H1 (cell line): ENCODE measurements at regions not wholly inside any gene's neighbourhood (a gene's known extent, or its start where the extent isn't known, plus 50 kb on each side); places are given as distances from the start of the nearest gene placed in this dataset.

Experiments
- CTCF ChIA-PET: fragments of 300-600 bp; sonication (Branson Sonifier 250); formaldehyde crosslinking; loops from one replicate; lab custom pipeline; 2021; ENCODE audit not compliant: partially characterized antibody; lab: Charles Lee
- POLR2A ChIA-PET: fragments of 300-600 bp; sonication (Branson Sonifier 250); formaldehyde crosslinking; loops from one replicate; lab custom pipeline; 2021; ENCODE audit warnings: inconsistent platforms; ENCODE audit not compliant: partially characterized antibody; lab: Charles Lee
- DNase-seq, 2 experiments: peaks; one replicate each; pipeline versions ENCODE4 v3.0.0 to v3.0.0-alpha.2; 2010 to 2022; ENCODE audit warnings: low spot score in 2 of 2, low read depth in 1 of 2, mixed read lengths in 1 of 2
- FAIRE-seq: peaks from 2 replicates; lab custom pipeline; 2011; peaks lifted over from hg19 to GRCh38; lab: Jason Lieb, UNC
- H2AFZ ChIP-seq: 2 replicates; pipeline ENCODE4 v1.8.1; 2012; ENCODE audit warnings: low read length, inconsistent platforms
- H2AK5ac ChIP-seq: 2 replicates; pipeline ENCODE4 v1.6.1; 2013; ENCODE audit warnings: low read depth, low read length
- H2BK120ac ChIP-seq: replicated peaks from 2 replicates; pipeline ENCODE3; 2013; ENCODE audit warnings: low read depth, low read length, inconsistent platforms
- H2BK12ac ChIP-seq: 2 replicates; pipeline ENCODE4 v1.6.1; 2013; ENCODE audit warnings: low read depth, low read length
- H2BK15ac ChIP-seq: 2 replicates; pipeline ENCODE4 v1.6.1; 2013; ENCODE audit warnings: low read length
- H2BK20ac ChIP-seq: 2 replicates; pipeline ENCODE4 v1.6.1; 2013; ENCODE audit warnings: low read length
- H2BK5ac ChIP-seq: 2 replicates; pipeline ENCODE4 v1.6.1; 2013; ENCODE audit warnings: low read depth, low read length
- H3K14ac ChIP-seq: 2 replicates; pipeline ENCODE4 v1.6.1; 2013; ENCODE audit warnings: inconsistent platforms; ENCODE audit not compliant: insufficient read length
- H3K18ac ChIP-seq: 2 replicates; pipeline ENCODE4 v1.6.1; 2013; ENCODE audit warnings: low read length; ENCODE audit errors: extremely low read depth
- H3K23ac ChIP-seq: 2 replicates; pipeline ENCODE4 v1.6.1; 2013; ENCODE audit warnings: inconsistent platforms; ENCODE audit not compliant: insufficient read length
- H3K23me2 ChIP-seq: 2 replicates; pipeline ENCODE4 v1.6.1; 2013; ENCODE audit warnings: low read depth, low read length
- H3K27ac ChIP-seq: 2 replicates; pipeline ENCODE4 v1.6.1; 2011; ENCODE audit warnings: low read depth, low read length, inconsistent platforms
- H3K27me3 ChIP-seq, 4 experiments: replicated peaks in 1 of 4; 1 replicate in 1 of 4; 2 replicates in 3 of 4; pipeline versions ENCODE4 v1.6.1 to v1.8.1; 2011 to 2013; ENCODE audit warnings: low read length in 3 of 4, mild to moderate bottlenecking in 3 of 4, inconsistent platforms in 2 of 4, mixed read lengths in 2 of 4, moderate library complexity in 1 of 4; ENCODE audit not compliant: control insufficient read depth in 3 of 4, insufficient read depth in 3 of 4; ENCODE audit errors: extremely low read depth in 1 of 4
- H3K36me3 ChIP-seq, 4 experiments: 2 replicates each; pipeline versions ENCODE4 v1.6.1 to v1.8.1; 2011 to 2013; ENCODE audit warnings: mild to moderate bottlenecking in 4 of 4, low read length in 3 of 4, moderate library complexity in 2 of 4, control low read depth in 1 of 4, inconsistent platforms in 1 of 4; ENCODE audit not compliant: insufficient read depth in 4 of 4, control insufficient read depth in 2 of 4
- H3K4ac ChIP-seq: replicated peaks from 2 replicates; pipeline ENCODE3; 2013; ENCODE audit warnings: low read length, low read depth, mixed read lengths, inconsistent platforms; ENCODE audit not compliant: insufficient read length
- H3K4me1 ChIP-seq, 4 experiments: replicated peaks in 1 of 4; 1 replicate in 1 of 4; 2 replicates in 3 of 4; pipeline versions ENCODE4 v1.6.1 to v1.8.1; 2011 to 2013; ENCODE audit warnings: low read length in 3 of 4, inconsistent platforms in 2 of 4, mixed read lengths in 1 of 4; ENCODE audit not compliant: insufficient read depth in 4 of 4, control insufficient read depth in 3 of 4
- H3K4me2 ChIP-seq, 2 experiments: 2 replicates each; pipeline versions ENCODE4 v1.6.1 to v1.8.1; 2011 to 2013; ENCODE audit warnings: low read depth in 2 of 2, low read length in 2 of 2, control low read depth in 1 of 2, inconsistent platforms in 1 of 2, mild to moderate bottlenecking in 1 of 2; ENCODE audit not compliant: insufficient read depth in 1 of 2
- H3K4me3 ChIP-seq, 4 experiments: fragments of 200-600, 300-600 bp in 1 of 4; sonication (generic), shearing (Covaris generic), sonication (Bioruptor Twin) in 1 of 4; 2 replicates each; pipeline versions ENCODE4 v1.5.1 to v1.8.1; 2011 to 2016; ENCODE audit warnings: low read length in 4 of 4, low read depth in 3 of 4, control low read depth in 2 of 4, inconsistent platforms in 2 of 4, mild to moderate bottlenecking in 2 of 4, mixed read lengths in 1 of 4, moderate library complexity in 1 of 4; ENCODE audit not compliant: insufficient read depth in 2 of 4; ENCODE audit errors: extremely low read depth in 1 of 4
- H3K56ac ChIP-seq: replicated peaks from 2 replicates; pipeline ENCODE3; 2013; ENCODE audit warnings: low read depth, mild to moderate bottlenecking, mixed read lengths, low read length, inconsistent platforms; ENCODE audit not compliant: insufficient read length
- H3K79me1 ChIP-seq: 2 replicates; pipeline ENCODE4 v1.6.1; 2013; ENCODE audit warnings: low read depth, low read length, control low read depth
- H3K79me2 ChIP-seq, 2 experiments: 2 replicates each; pipeline versions ENCODE4 v1.6.1 to v1.8.1; 2012 to 2013; ENCODE audit warnings: low read length in 2 of 2, mild to moderate bottlenecking in 2 of 2, inconsistent platforms in 1 of 2; ENCODE audit not compliant: insufficient read depth in 2 of 2, control insufficient read depth in 1 of 2
- H3K9ac ChIP-seq, 4 experiments: replicated peaks in 1 of 4; 1 replicate in 1 of 4; 2 replicates in 3 of 4; pipeline versions ENCODE4 v1.6.1 to v1.8.1; 2011 to 2013; ENCODE audit warnings: low read depth in 3 of 4, low read length in 3 of 4, control low read depth in 2 of 4, mild to moderate bottlenecking in 2 of 4, moderate library complexity in 2 of 4, inconsistent platforms in 1 of 4; ENCODE audit errors: extremely low read depth in 1 of 4
- H3K9me3 ChIP-seq, 2 experiments: 2 replicates each; pipeline versions ENCODE4 v1.6.1 to v1.8.1; 2012 to 2013; ENCODE audit warnings: mild to moderate bottlenecking in 2 of 2, moderate library complexity in 2 of 2, control low read depth in 1 of 2, inconsistent platforms in 1 of 2, low read depth in 1 of 2, low read length in 1 of 2, mixed read lengths in 1 of 2; ENCODE audit not compliant: insufficient read depth in 2 of 2
- H4K20me1 ChIP-seq, 2 experiments: replicated peaks in 1 of 2; 2 replicates each; pipeline versions ENCODE3 to v1.8.1; 2011 to 2013; ENCODE audit warnings: inconsistent platforms in 2 of 2, low read length in 2 of 2, mild to moderate bottlenecking in 1 of 2; ENCODE audit not compliant: insufficient read depth in 2 of 2, control insufficient read depth in 1 of 2
- H4K5ac ChIP-seq: 2 replicates; pipeline ENCODE4 v1.6.1; 2013; ENCODE audit warnings: low read length, low read depth, mixed read lengths, inconsistent platforms; ENCODE audit not compliant: insufficient read length
- H4K8ac ChIP-seq: 2 replicates; pipeline ENCODE4 v1.8.0; 2013; ENCODE audit warnings: mild to moderate bottlenecking, moderate library complexity, low read length, inconsistent platforms; ENCODE audit not compliant: insufficient read depth; ENCODE audit errors: extremely low read depth
- H4K91ac ChIP-seq: replicated peaks from 2 replicates; pipeline ENCODE3; 2013; ENCODE audit warnings: low read length, mixed read lengths, inconsistent platforms; ENCODE audit not compliant: insufficient read length
- CEBPB ChIP-seq: IDR thresholded peaks from 2 replicates; pipeline ENCODE4 v1.6.1; 2012; ENCODE audit warnings: low read depth, low read length
- CHD2 ChIP-seq: IDR thresholded peaks from 2 replicates; pipeline ENCODE4 v1.6.1; 2012; ENCODE audit warnings: low read length, improper control_type of control experiment
- EP300 ChIP-seq, 2 experiments: IDR thresholded peaks; 1 replicate in 1 of 2; 2 replicates in 1 of 2; pipeline ENCODE4 v1.6.1; 2011 to 2012; ENCODE audit warnings: low read depth in 2 of 2, low read length in 2 of 2, mild to moderate bottlenecking in 2 of 2, borderline replicate concordance in 1 of 2, inconsistent platforms in 1 of 2, moderate library complexity in 1 of 2
- EZH2 ChIP-seq: fragments of 200-600 bp; sonication (generic); IDR thresholded peaks from 2 replicates; pipeline ENCODE4 v1.7.1; 2012; ENCODE audit warnings: low read depth, mild to moderate bottlenecking, moderate library complexity, low read length, inconsistent platforms; ENCODE audit not compliant: severe bottlenecking
- GABPA ChIP-seq: IDR thresholded peaks from 2 replicates; pipeline ENCODE4 v1.6.1; 2011; ENCODE audit warnings: mild to moderate bottlenecking, low read length, moderate library complexity, borderline replicate concordance; ENCODE audit not compliant: insufficient read depth
- GTF2F1 ChIP-seq: IDR thresholded peaks from 2 replicates; pipeline ENCODE4 v1.6.1; 2012; ENCODE audit warnings: low read depth, low read length, improper control_type of control experiment, borderline replicate concordance
- JUND ChIP-seq: IDR thresholded peaks from 2 replicates; pipeline ENCODE4 v1.6.1; 2011; ENCODE audit warnings: mild to moderate bottlenecking, improper control_type of control experiment, low read length
- NANOG ChIP-seq: IDR thresholded peaks from 2 replicates; pipeline ENCODE4 v1.6.1; 2011; ENCODE audit warnings: low read length, low read depth, mild to moderate bottlenecking, inconsistent platforms; ENCODE audit not compliant: insufficient read depth, poor library complexity, severe bottlenecking
- POLR2A ChIP-seq, 2 experiments: IDR thresholded peaks; 1 replicate in 1 of 2; 2 replicates in 1 of 2; pipeline ENCODE4 v1.6.1; 2011; ENCODE audit warnings: low read depth in 2 of 2, low read length in 2 of 2, mild to moderate bottlenecking in 2 of 2; ENCODE audit errors: control extremely low read depth in 1 of 2
- POU5F1 ChIP-seq: IDR thresholded peaks from 2 replicates; pipeline ENCODE4 v1.6.1; 2011; ENCODE audit warnings: low read depth, mild to moderate bottlenecking, low read length, moderate library complexity
- SIRT6 ChIP-seq: IDR thresholded peaks from one replicate; pipeline ENCODE4 v1.7.1; 2012; ENCODE audit warnings: low read length, inconsistent platforms
- SIX5 ChIP-seq: IDR thresholded peaks from 2 replicates; pipeline ENCODE4 v1.6.1; 2011; ENCODE audit warnings: mild to moderate bottlenecking, low read depth, low read length
- YY1 ChIP-seq: IDR thresholded peaks from 2 replicates; pipeline ENCODE4 v1.6.1; 2011; ENCODE audit warnings: low read depth, mild to moderate bottlenecking, low read length
- ZNF274 ChIP-seq: IDR thresholded peaks from 2 replicates; pipeline ENCODE4 v1.7.0; 2012; ENCODE audit warnings: low read length, borderline replicate concordance; ENCODE audit errors: extremely low read depth
- WGBS, 2 experiments: shearing (Covaris generic) in 1 of 2; methylation state at CpG; one replicate each; pipeline versions ENCODE4 v1.1.6 to v1.1.7; 2013 to 2015; ENCODE audit warnings: low lambda C conversion rate in 2 of 2, mixed read lengths in 2 of 2, inconsistent platforms in 1 of 2, low coverage in 1 of 2, missing lambda C conversion rate in 1 of 2; ENCODE audit not compliant: insufficient replicate concordance in 2 of 2, insufficient coverage in 1 of 2, insufficient read length in 1 of 2; ENCODE audit errors: extremely low coverage in 1 of 2, missing lambda C conversion rate in 1 of 2; 5-methylcytosine and 5-hydroxymethylcytosine counted together
- TF ChIP-seq, protein P1 (sequence below): IDR thresholded peaks from 2 replicates; pipeline ENCODE4 v1.6.1; 2011; ENCODE audit warnings: low read depth, mild to moderate bottlenecking, low read length; ENCODE audit not compliant: insufficient read depth

GRCh38 chr6:56745081-56745480, 102.4 kb upstream of the DST start:
- Histone ChIP-seq H3K14ac (no peak overlapping the region), H2AFZ (no peak overlapping the region), H3K79me2 (peaks cover 4 to 99% of the 10 kb centered on the region in 2 experiments), H3K36me3 (no peaks in the 10 kb centered on the region), H2BK15ac (no peak overlapping the region), H3K27ac (no peak overlapping the region), H3K18ac (no peak overlapping the region), H3K79me1 (no peaks in the 10 kb centered on the region), H3K4ac (no peak overlapping the region), H3K4me2 (no peak overlapping the region), H2AK5ac (no peak overlapping the region), H2BK5ac (no peak overlapping the region), H3K9me3 (no peaks in the 10 kb centered on the region), H3K27me3 (no peaks in the 10 kb centered on the region), H4K20me1 (peaks cover 0 to 2% of the 10 kb centered on the region in 2 experiments), H2BK120ac (no peak overlapping the region), H3K4me1 (peaks cover 3 to 29% (median 19%) of the 10 kb centered on the region in 4 experiments; a peak in 6 of 7 replicates), H4K91ac (no peak overlapping the region), H3K4me3 (no peak overlapping the region), H3K9ac (no peak overlapping the region), H4K8ac (no peak overlapping the region), H3K23ac (no peak overlapping the region), H2BK20ac (no peak overlapping the region), H3K56ac (no peak overlapping the region), H2BK12ac (no peak overlapping the region), H4K5ac (no peak overlapping the region), H3K23me2 (no peaks in the 10 kb centered on the region)
- FAIRE-seq: no peak
- CTCF ChIA-PET: interaction anchor here (0.6 to 6.9 kb wide), 12 partner anchors 13 to 114 kb away, joined by 3 to 31 read pairs (median 4); no protein-coding TSS in a partner anchor
- POLR2A ChIA-PET: no interaction called here
- WGBS, 2 experiments: 100% methylated on average over 2 of the region's 2 CpGs; no CpG with 5 or more reads in 1 of the 2 experiments
- no peak for DNase-seq
- TF ChIP-seq POLR2A (IDR thresholded peaks at IDR 0.05; ENCODE audit: control extremely low read depth in 1 of 2, low read depth in 2 of 2, low read length in 2 of 2) (no peak), CHD2 (no peak), EP300 (IDR thresholded peaks at IDR 0.05; ENCODE audit: borderline replicate concordance in 1 of 2, low read depth in 2 of 2, low read length in 2 of 2) (no peak), GTF2F1 (no peak), GABPA (no peak), CEBPB (no peak), ZNF274 (no peak), EZH2 (no peak), NANOG (no peak), JUND (no peak), SIRT6 (no peak), SIX5 (no peak), POU5F1 (no peak), YY1 (no peak)
- TF ChIP-seq, protein P1, sequence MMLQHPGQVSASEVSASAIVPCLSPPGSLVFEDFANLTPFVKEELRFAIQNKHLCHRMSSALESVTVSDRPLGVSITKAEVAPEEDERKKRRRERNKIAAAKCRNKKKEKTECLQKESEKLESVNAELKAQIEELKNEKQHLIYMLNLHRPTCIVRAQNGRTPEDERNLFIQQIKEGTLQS: no peak
